Ascending aorta (tissue), 2 donors: ENCODE measurements at regions not wholly inside any gene's neighbourhood (a gene's known extent, or its start where the extent isn't known, plus 50 kb on each side); places are given as distances from the start of the nearest gene placed in this dataset.
"Not testable (repeated sequence)": the region's sequence is repeated elsewhere in the genome, so short reads cannot be mapped to it uniquely, and the experiment has no call there.

Experiments used
- DNase-seq, 2 donors: peaks; one replicate each; pipeline ENCODE4 v3.0.0-alpha.2; 2019; ENCODE audit warnings: low spot score in 2 of 2
- H3K27ac ChIP-seq, 2 donors: fragments of 200-600 bp; sonication (generic); one replicate each; pipeline ENCODE4 v1.5.1; 2016 to 2017; ENCODE audit warnings: mild to moderate bottlenecking in 1 of 2
- H3K27me3 ChIP-seq: fragments of 200-600 bp; sonication (generic); one replicate; pipeline ENCODE4 v1.5.1; 2017
- H3K36me3 ChIP-seq, 2 donors: fragments of 200-600 bp; sonication (generic); one replicate each; pipeline ENCODE4 v1.5.1; 2016
- H3K4me1 ChIP-seq, 2 donors: fragments of 200-600 bp; sonication (generic); one replicate each; pipeline ENCODE4 v1.5.1; 2016 to 2017; ENCODE audit warnings: mild to moderate bottlenecking in 1 of 2
- H3K4me3 ChIP-seq, 2 donors: fragments of 200-600 bp; sonication (generic); one replicate each; pipeline ENCODE4 v1.5.1; 2016 to 2017; ENCODE audit warnings: mild to moderate bottlenecking in 1 of 2
- H3K9me3 ChIP-seq, 2 donors: fragments of 200-600 bp; sonication (generic); one replicate each; pipeline ENCODE4 v1.5.1; 2016
- intact Hi-C: fragments of 100-400 bp; cut with DNase I; formaldehyde crosslinking; loops from one replicate; pipeline ENCODE4 v1.15.1; 2023
- TF ChIP-seq, protein P1 (sequence below), 3 experiments: fragments of 200-600 bp in 2 of 3; fragments of 450-650 bp in 1 of 3; sonication (generic) in 2 of 3; IDR thresholded peaks; one replicate each; pipeline ENCODE4 v1.5.1; 2016 to 2019; ENCODE audit warnings: antibody characterized with exemption in 3 of 3, mild to moderate bottlenecking in 1 of 3, moderate library complexity in 1 of 3

DNA sequence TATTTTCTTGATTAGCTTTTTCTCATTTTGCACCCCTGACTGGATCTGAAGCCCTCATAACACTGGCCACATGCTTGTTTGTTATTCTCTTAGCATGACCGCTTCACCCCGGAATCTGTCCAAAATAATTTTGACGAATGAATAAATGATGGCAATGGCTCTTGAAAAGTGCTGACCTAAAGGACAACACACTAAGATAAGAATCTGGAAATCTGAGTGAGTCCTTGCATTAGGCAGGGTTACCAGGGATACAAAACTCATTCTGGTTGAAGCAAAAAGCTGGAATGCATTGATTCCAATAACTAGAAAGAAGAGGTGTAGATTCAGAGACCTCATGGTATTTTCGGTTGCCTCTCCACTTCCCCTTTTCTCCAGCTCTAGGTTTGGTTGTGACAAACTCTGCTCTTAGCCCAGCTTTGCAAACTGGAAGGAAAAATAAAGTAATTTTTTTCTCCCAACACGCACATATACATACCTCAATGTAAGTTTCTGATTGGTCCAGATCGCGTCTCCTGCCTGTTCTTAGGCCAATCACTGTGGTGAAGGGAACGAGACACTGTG, 157.4 kb downstream of the SKIDA1 start:
- no peak overlapping the region for H3K27ac ChIP-seq
- TF ChIP-seq, protein P1, sequence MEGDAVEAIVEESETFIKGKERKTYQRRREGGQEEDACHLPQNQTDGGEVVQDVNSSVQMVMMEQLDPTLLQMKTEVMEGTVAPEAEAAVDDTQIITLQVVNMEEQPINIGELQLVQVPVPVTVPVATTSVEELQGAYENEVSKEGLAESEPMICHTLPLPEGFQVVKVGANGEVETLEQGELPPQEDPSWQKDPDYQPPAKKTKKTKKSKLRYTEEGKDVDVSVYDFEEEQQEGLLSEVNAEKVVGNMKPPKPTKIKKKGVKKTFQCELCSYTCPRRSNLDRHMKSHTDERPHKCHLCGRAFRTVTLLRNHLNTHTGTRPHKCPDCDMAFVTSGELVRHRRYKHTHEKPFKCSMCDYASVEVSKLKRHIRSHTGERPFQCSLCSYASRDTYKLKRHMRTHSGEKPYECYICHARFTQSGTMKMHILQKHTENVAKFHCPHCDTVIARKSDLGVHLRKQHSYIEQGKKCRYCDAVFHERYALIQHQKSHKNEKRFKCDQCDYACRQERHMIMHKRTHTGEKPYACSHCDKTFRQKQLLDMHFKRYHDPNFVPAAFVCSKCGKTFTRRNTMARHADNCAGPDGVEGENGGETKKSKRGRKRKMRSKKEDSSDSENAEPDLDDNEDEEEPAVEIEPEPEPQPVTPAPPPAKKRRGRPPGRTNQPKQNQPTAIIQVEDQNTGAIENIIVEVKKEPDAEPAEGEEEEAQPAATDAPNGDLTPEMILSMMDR (IDR thresholded peaks at IDR 0.05), result no peak
- intact Hi-C loops, result no loop called here

DNA sequence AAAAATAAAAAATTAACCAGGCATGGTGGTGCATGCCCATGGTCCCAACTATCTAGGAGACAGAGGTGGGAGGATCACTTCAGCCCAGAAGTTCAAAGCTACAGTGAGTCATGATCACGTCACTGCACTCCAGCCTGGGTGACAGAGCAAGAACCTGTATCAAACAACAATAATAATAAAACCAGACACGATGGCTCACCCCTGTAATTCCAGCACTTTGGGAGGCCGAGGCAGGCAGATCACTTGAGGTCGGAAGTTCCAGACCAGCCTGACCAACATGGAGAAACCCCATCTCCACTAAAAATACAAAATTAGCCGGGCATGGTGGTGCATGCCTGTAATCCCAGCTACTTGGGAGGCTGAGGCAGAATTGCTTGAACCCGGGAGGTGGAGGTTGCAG, 159.4 kb downstream of the SKIDA1 start:
- intact Hi-C loops, H3K27ac ChIP-seq, H3K27me3 ChIP-seq, H3K9me3 ChIP-seq, H3K36me3 ChIP-seq, DNase-seq, H3K4me1 ChIP-seq, H3K4me3 ChIP-seq: not testable (repeated sequence)

More for the DNA sequence above, 157.4 kb downstream of the SKIDA1 start:
- Histone ChIP-seq H3K36me3 (no peaks in the 10 kb centered on the region), H3K27me3 (no peaks in the 10 kb centered on the region), H3K9me3 (no peaks in the 10 kb centered on the region), H3K4me3 (no peak overlapping the region), H3K4me1 (peaks cover 0 to 7% of the 10 kb centered on the region in 2 donors)
- DNase-seq, result no peak

DNA sequence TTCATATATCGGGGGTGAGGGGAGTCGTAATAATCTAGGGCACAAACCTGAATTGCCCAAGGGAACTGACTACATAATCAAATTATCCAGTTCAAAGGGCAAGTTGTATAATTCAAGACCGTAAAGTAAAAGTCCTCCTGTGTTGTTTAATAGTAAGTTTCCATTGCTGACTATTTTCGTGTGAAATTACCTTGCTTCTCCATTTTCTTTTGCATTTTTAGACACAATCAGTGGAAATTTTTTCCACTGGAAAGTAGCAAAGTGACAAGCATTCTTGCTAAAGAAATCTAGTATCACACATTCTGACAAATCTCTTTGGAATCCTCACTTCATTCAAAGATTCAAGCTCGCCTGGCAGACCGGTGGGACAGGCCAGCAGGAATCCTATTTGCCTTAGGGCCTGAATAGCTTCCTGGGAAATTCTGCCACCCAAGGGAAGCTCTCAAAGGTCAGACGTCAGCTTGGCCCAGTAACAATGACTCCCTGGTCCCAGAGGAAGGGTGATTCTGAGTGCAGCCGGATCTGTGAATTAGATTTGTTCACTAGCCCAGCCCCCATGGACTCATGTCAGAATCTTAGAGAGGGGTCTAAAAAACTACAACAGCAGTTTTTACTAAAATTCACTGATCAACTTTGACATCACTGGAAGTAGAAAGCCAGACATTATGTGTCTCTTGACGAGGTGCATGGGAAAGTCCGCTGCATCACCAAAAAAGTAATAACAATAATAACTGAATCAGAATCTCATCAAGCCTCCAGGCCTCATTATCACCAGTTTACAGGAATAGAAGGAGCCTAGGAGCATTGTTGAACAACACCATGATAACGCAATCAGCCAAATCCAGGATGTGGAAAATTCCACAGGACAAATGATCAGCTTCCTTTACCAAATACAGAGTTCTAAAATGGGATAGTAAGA, 161.0 kb downstream of the SKIDA1 start:
- intact Hi-C loops, result no loop called here
- TF ChIP-seq, protein P1 (IDR thresholded peaks at IDR 0.05), result no peak
- H3K4me3 ChIP-seq, result no peak overlapping the region
- peaks cover 0 to 2% of the 10 kb centered on the region in 2 donors for H3K4me1 ChIP-seq
- H3K27ac ChIP-seq, result peak overlapping the region; percentile 11 to 60
- no peaks in the 10 kb centered on the region for H3K27me3 ChIP-seq
- H3K36me3 ChIP-seq, result no peaks in the 10 kb centered on the region
- H3K9me3 ChIP-seq, result no peaks in the 10 kb centered on the region
- DNase-seq, result no peak

DNA sequence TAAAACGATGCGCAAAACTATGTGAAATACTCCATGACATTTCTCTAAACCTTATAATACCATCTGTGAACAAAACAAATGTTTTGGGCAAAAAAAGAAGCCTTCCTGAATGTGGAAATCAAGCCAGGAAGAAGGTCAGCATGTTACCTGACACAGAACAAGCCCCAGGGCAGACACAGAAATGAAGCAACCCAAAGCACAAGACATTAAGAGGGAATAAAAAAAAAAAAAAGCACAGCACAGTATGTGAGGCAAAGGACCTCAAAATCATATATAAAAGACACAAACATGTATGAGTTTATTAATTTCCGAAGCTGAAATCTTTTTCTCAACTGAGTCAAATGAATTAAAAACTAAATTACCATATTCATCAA, 161.8 kb downstream of the SKIDA1 start:
- Histone ChIP-seq H3K36me3 (no peaks in the 10 kb centered on the region), H3K27me3 (no peaks in the 10 kb centered on the region), H3K27ac (peak overlapping the region; percentile 11 to 60), H3K9me3 (no peaks in the 10 kb centered on the region), H3K4me3 (no peak overlapping the region), H3K4me1 (peaks cover 0 to 2% of the 10 kb centered on the region in 2 donors)
- DNase-seq, result no peak
- TF ChIP-seq, protein P1 (IDR thresholded peaks at IDR 0.05), result no peak
- intact Hi-C loops, result no loop called here

DNA sequence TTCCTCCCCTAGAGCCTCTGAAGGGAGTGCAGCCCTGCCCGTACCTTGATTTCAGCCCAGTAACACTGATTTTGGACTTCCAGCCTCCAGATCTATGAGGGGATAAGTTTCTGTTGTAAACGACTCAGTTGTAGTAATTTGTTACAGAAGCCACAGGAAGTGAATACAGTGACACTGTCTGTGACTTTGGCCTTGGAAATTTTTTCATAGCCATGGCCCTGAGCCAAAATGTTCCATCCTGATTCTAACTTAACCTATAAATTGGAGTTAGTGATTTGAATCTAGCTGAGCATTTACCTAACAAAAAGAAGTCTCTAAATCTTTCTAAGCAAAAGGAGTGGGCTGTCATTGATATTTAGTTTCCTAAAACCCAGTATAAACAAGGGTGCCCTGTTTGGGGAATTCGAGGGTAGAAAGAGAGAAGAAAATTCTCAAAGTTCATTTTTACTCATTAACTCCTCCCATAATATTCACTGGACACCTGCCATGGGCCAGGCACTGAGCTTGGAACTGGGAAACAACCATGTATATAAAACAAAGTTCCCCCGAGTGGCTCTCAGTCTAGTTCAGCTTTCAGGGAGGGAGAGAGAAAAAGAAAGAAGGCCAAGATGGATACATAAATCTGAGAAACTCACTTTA, 162.3 kb downstream of the SKIDA1 start:
- intact Hi-C loops, result no loop called here
- H3K27me3 ChIP-seq, result no peaks in the 10 kb centered on the region
- H3K9me3 ChIP-seq, result no peaks in the 10 kb centered on the region
- peaks cover 0 to 2% of the 10 kb centered on the region in 2 donors for H3K4me1 ChIP-seq
- H3K27ac ChIP-seq, result peak overlapping the region in 1 of 2 donors; percentile 60
- H3K36me3 ChIP-seq, result no peaks in the 10 kb centered on the region
- no peak overlapping the region for H3K4me3 ChIP-seq
- TF ChIP-seq, protein P1 (IDR thresholded peaks at IDR 0.05), result no peak
- DNase-seq, result no peak

DNA sequence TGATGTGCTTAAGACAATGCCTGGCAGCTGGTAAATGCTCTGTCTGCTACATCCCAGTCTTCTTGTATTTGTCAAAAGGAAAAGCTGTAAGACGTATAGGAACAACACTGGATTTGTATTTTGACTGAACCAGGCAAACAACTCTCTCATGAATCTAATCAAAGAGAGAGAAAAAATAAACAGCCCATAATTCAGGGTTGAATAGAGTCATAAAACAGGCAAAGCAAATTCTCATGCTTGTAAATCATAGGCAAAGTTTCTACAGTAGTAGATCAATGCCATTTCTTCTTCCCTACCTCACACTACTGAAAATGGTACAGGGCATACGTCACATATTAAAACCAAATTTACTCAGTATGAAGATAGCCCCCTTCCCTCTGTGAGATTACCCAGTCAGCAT, 166.3 kb downstream of the SKIDA1 start:
- Histone ChIP-seq H3K4me1 (no peaks in the 10 kb centered on the region), H3K9me3 (no peaks in the 10 kb centered on the region), H3K4me3 (no peak overlapping the region), H3K27me3 (no peaks in the 10 kb centered on the region), H3K27ac (no peak overlapping the region), H3K36me3 (no peaks in the 10 kb centered on the region)
- intact Hi-C loops, result no loop called here
- no peak for DNase-seq
- TF ChIP-seq, protein P1 (IDR thresholded peaks at IDR 0.05), result no peak
